Activated T-helper 17 cell treated with anti-CD3 and anti-CD28 coated beads, Interleukin-2, amount 50 U/mL, for 72 hours (primary cell): ENCODE measurements at regions not wholly inside any gene's neighbourhood (a gene's known extent, or its start where the extent isn't known, plus 50 kb on each side); places are given as distances from the start of the nearest gene placed in this dataset.

ENCODE experiments used
- ATAC-seq: fragments of 150-1000 bp; cut with Tn5 transposase; replicated peaks from 2 replicates; pipeline ENCODE4 v1.10.0; 2021; ENCODE audit warnings: mild to moderate bottlenecking, moderate library complexity
- H3K27ac Mint-ChIP-seq: one replicate; pipeline ENCODE4 v1.8.0; 2022; ENCODE audit warnings: mixed read lengths
- H3K27me3 Mint-ChIP-seq: one replicate; pipeline ENCODE4 v1.8.0; 2022; ENCODE audit warnings: mixed read lengths
- H3K36me3 Mint-ChIP-seq: one replicate; pipeline ENCODE4 v1.8.0; 2022; ENCODE audit warnings: low read depth, mild to moderate bottlenecking, mixed read lengths
- H3K4me1 Mint-ChIP-seq: one replicate; pipeline ENCODE4 v1.8.0; 2022; ENCODE audit warnings: mixed read lengths
- H3K4me3 Mint-ChIP-seq: one replicate; pipeline ENCODE4 v1.8.0; 2022; ENCODE audit warnings: mild to moderate bottlenecking, mixed read lengths
- H3K9me3 Mint-ChIP-seq: one replicate; pipeline ENCODE4 v1.8.0; 2022; ENCODE audit warnings: mixed read lengths

GRCh38 chr1:218582646-218583045 is 237.5 kb downstream of the TGFB2 start:
- Mint-ChIP-seq H3K27me3 (peaks cover 6% of the 10 kb centered on the region), H3K4me1 (no peaks in the 10 kb centered on the region), H3K36me3 (no peaks in the 10 kb centered on the region), H3K27ac (no peak overlapping the region), H3K4me3 (no peak overlapping the region), H3K9me3 (peaks cover 7% of the 10 kb centered on the region)
- ATAC-seq, result no peak

GRCh38 chr1:218584418-218585155 is 239.5 kb downstream of the TGFB2 start:
- Mint-ChIP-seq H3K27ac (no peak overlapping the region), H3K9me3 (peaks cover 7% of the 10 kb centered on the region)

GRCh38 chr1:218585511-218586184 is 240.5 kb downstream of the TGFB2 start:
- no peaks in the 10 kb centered on the region for H3K36me3 Mint-ChIP-seq
- no peak for ATAC-seq
- no peak overlapping the region for H3K4me3 Mint-ChIP-seq
- no peaks in the 10 kb centered on the region for H3K4me1 Mint-ChIP-seq
- H3K27ac Mint-ChIP-seq, result no peak overlapping the region
- H3K27me3 Mint-ChIP-seq, result peaks cover 19% of the 10 kb centered on the region
- peaks cover 7% of the 10 kb centered on the region for H3K9me3 Mint-ChIP-seq

More at GRCh38 chr1:218584418-218585155, 239.5 kb downstream of the TGFB2 start:
- peaks cover 16% of the 10 kb centered on the region for H3K27me3 Mint-ChIP-seq
- no peak overlapping the region for H3K4me3 Mint-ChIP-seq
- no peak for ATAC-seq
- H3K4me1 Mint-ChIP-seq, result no peaks in the 10 kb centered on the region
- H3K36me3 Mint-ChIP-seq, result no peaks in the 10 kb centered on the region

GRCh38 chr1:218587900-218588299 is 242.8 kb downstream of the TGFB2 start:
- no peaks in the 10 kb centered on the region for H3K4me1 Mint-ChIP-seq

GRCh38 chr1:218588540-218589172 is 243.5 kb downstream of the TGFB2 start:
- Mint-ChIP-seq H3K27me3 (peaks cover 19% of the 10 kb centered on the region), H3K36me3 (no peaks in the 10 kb centered on the region), H3K9me3 (no peaks in the 10 kb centered on the region), H3K27ac (no peak overlapping the region), H3K4me3 (no peak overlapping the region), H3K4me1 (no peaks in the 10 kb centered on the region)
- no peak for ATAC-seq

More at GRCh38 chr1:218587900-218588299, 242.8 kb downstream of the TGFB2 start:
- no peak for ATAC-seq
- H3K27ac Mint-ChIP-seq, result no peak overlapping the region
- H3K27me3 Mint-ChIP-seq, result peaks cover 19% of the 10 kb centered on the region
- H3K9me3 Mint-ChIP-seq, result peaks cover 2% of the 10 kb centered on the region
- H3K4me3 Mint-ChIP-seq, result no peak overlapping the region
- no peaks in the 10 kb centered on the region for H3K36me3 Mint-ChIP-seq

GRCh38 chr1:218589487-218589886 is 244.4 kb downstream of the TGFB2 start:
- H3K9me3 Mint-ChIP-seq, result no peaks in the 10 kb centered on the region
- no peaks in the 10 kb centered on the region for H3K4me1 Mint-ChIP-seq
- no peak overlapping the region for H3K4me3 Mint-ChIP-seq
- peaks cover 16% of the 10 kb centered on the region for H3K27me3 Mint-ChIP-seq
- ATAC-seq, result no peak
- H3K36me3 Mint-ChIP-seq, result no peaks in the 10 kb centered on the region
- H3K27ac Mint-ChIP-seq, result no peak overlapping the region

- Mint-ChIP-seq H3K27me3 (peaks cover 20% of the 10 kb centered on the region), H3K4me3 (no peak overlapping the region), H3K36me3 (no peaks in the 10 kb centered on the region), H3K4me1 (no peaks in the 10 kb centered on the region), H3K9me3 (no peaks in the 10 kb centered on the region), H3K27ac (no peak overlapping the region)
- ATAC-seq, result no peak
Measured at GRCh38 chr1:218591966-218592365, 246.8 kb downstream of the TGFB2 start.

GRCh38 chr1:218592688-218593087 is 247.6 kb downstream of the TGFB2 start:
- no peak for ATAC-seq
- Mint-ChIP-seq H3K27me3 (peaks cover 19% of the 10 kb centered on the region), H3K4me1 (no peaks in the 10 kb centered on the region), H3K27ac (no peak overlapping the region), H3K36me3 (no peaks in the 10 kb centered on the region), H3K9me3 (no peaks in the 10 kb centered on the region), H3K4me3 (no peak overlapping the region)

- H3K4me1 Mint-ChIP-seq, result no peaks in the 10 kb centered on the region
- H3K9me3 Mint-ChIP-seq, result no peaks in the 10 kb centered on the region
- no peak for ATAC-seq
- H3K27ac Mint-ChIP-seq, result no peak overlapping the region
- no peaks in the 10 kb centered on the region for H3K36me3 Mint-ChIP-seq
- H3K27me3 Mint-ChIP-seq, result peaks cover 14% of the 10 kb centered on the region
- no peak overlapping the region for H3K4me3 Mint-ChIP-seq
Measured at GRCh38 chr1:218600968-218601367, 255.8 kb downstream of the TGFB2 start.

GRCh38 chr1:218604217-218604616 is 259.1 kb downstream of the TGFB2 start:
- Mint-ChIP-seq H3K4me1 (no peaks in the 10 kb centered on the region), H3K36me3 (no peaks in the 10 kb centered on the region), H3K9me3 (peaks cover 6% of the 10 kb centered on the region), H3K27ac (no peak overlapping the region), H3K27me3 (no peaks in the 10 kb centered on the region), H3K4me3 (no peak overlapping the region)
- no peak for ATAC-seq

- ATAC-seq, result no peak
- H3K4me1 Mint-ChIP-seq, result no peaks in the 10 kb centered on the region
- no peak overlapping the region for H3K4me3 Mint-ChIP-seq
- peaks cover 10% of the 10 kb centered on the region for H3K9me3 Mint-ChIP-seq
- no peaks in the 10 kb centered on the region for H3K27me3 Mint-ChIP-seq
- H3K27ac Mint-ChIP-seq, result no peak overlapping the region
- H3K36me3 Mint-ChIP-seq, result no peaks in the 10 kb centered on the region
Measured at GRCh38 chr1:218611916-218612585, 266.9 kb downstream of the TGFB2 start.

- Mint-ChIP-seq H3K27me3 (no peaks in the 10 kb centered on the region), H3K27ac (no peak overlapping the region), H3K4me3 (no peak overlapping the region), H3K36me3 (no peaks in the 10 kb centered on the region), H3K4me1 (no peaks in the 10 kb centered on the region), H3K9me3 (peaks cover 10% of the 10 kb centered on the region)
- ATAC-seq, result no peak
Measured at GRCh38 chr1:218613105-218613504, 268.0 kb downstream of the TGFB2 start.

GRCh38 chr1:218614031-218614430 is 268.9 kb downstream of the TGFB2 start:
- no peaks in the 10 kb centered on the region for H3K27me3 Mint-ChIP-seq
- no peak overlapping the region for H3K27ac Mint-ChIP-seq
- H3K9me3 Mint-ChIP-seq, result peaks cover 4% of the 10 kb centered on the region
- no peaks in the 10 kb centered on the region for H3K36me3 Mint-ChIP-seq
- H3K4me3 Mint-ChIP-seq, result no peak overlapping the region
- H3K4me1 Mint-ChIP-seq, result no peaks in the 10 kb centered on the region
- ATAC-seq, result no peak

GRCh38 chr1:218616681-218617080 is 271.5 kb downstream of the TGFB2 start:
- H3K27ac Mint-ChIP-seq, result no peak overlapping the region
- H3K4me1 Mint-ChIP-seq, result no peaks in the 10 kb centered on the region
- H3K27me3 Mint-ChIP-seq, result no peaks in the 10 kb centered on the region
- no peak overlapping the region for H3K4me3 Mint-ChIP-seq
- ATAC-seq, result no peak
- H3K36me3 Mint-ChIP-seq, result no peaks in the 10 kb centered on the region
- peaks cover 4% of the 10 kb centered on the region for H3K9me3 Mint-ChIP-seq
